Panc1 (cell line): ENCODE measurements at regions not wholly inside any gene's neighbourhood (a gene's known extent, or its start where the extent isn't known, plus 50 kb on each side); places are given as distances from the start of the nearest gene placed in this dataset.

Experiments used
- CTCF ChIP-seq: fragments of 450-650 bp; IDR thresholded peaks from 2 replicates; pipeline ENCODE4 v1.5.1; 2017; ENCODE audit warnings: mild to moderate bottlenecking
- POLR2AphosphoS5 ChIP-seq: IDR thresholded peaks from 2 replicates; pipeline ENCODE4 v1.6.1; 2012; ENCODE audit warnings: mild to moderate bottlenecking, low read depth, low read length, moderate library complexity
- REST ChIP-seq, 2 experiments: IDR thresholded peaks; 2 replicates each; pipeline ENCODE4 v1.6.1; 2011 to 2012; ENCODE audit warnings: low read depth in 2 of 2, control low read depth in 1 of 2, low read length in 1 of 2, mild to moderate bottlenecking in 1 of 2, moderate library complexity in 1 of 2; ENCODE audit not compliant: insufficient read depth in 1 of 2
- TCF7L2 ChIP-seq: IDR thresholded peaks from 2 replicates; pipeline ENCODE4 v1.6.1; 2011; ENCODE audit warnings: mild to moderate bottlenecking, low read depth, low read length, inconsistent platforms

GRCh38 chr12:115700896-115701465 is 576.5 kb downstream of the MED13L start:
- TF ChIP-seq CTCF = no peak
- TF ChIP-seq POLR2AphosphoS5 = no peak
- no peak for TF ChIP-seq TCF7L2
- TF ChIP-seq REST (IDR thresholded peaks at IDR 0.05; ENCODE audit: insufficient read depth in 1 of 2, low read depth in 2 of 2, low read length in 1 of 2) = no peak
